Hepatocyte (in vitro differentiated cells): ENCODE measurements at regions not wholly inside any gene's neighbourhood (a gene's known extent, or its start where the extent isn't known, plus 50 kb on each side); places are given as distances from the start of the nearest gene placed in this dataset.
"Not testable (repeated sequence)": the region's sequence is repeated elsewhere in the genome, so short reads cannot be mapped to it uniquely, and the experiment has no call there.

Source experiments
- DNase-seq: peaks from one replicate; pipeline ENCODE4 v3.0.0-alpha.2; 2016; ENCODE audit warnings: low spot score
- H2AFZ ChIP-seq: fragments of 200-600 bp; sonication (generic); 2 replicates; pipeline ENCODE4 v1.6.0; 2016; ENCODE audit warnings: antibody characterized with exemption, mild to moderate bottlenecking
- H3K27ac ChIP-seq: fragments of 200-600 bp; sonication (generic); 2 replicates; pipeline ENCODE4 v1.5.1; 2016; ENCODE audit warnings: mild to moderate bottlenecking
- H3K27me3 ChIP-seq: fragments of 200-600 bp; sonication (generic); 2 replicates; pipeline ENCODE4 v1.6.1; 2016
- H3K36me3 ChIP-seq: fragments of 200-600 bp; sonication (generic); replicated peaks from 2 replicates; pipeline ENCODE4 v1.5.1; 2016; ENCODE audit warnings: low read depth; ENCODE audit not compliant: insufficient read depth
- H3K4me1 ChIP-seq: fragments of 200-600 bp; sonication (generic); 2 replicates; pipeline ENCODE4 v1.5.1; 2016; ENCODE audit warnings: mild to moderate bottlenecking, moderate library complexity; ENCODE audit not compliant: insufficient read depth
- H3K4me2 ChIP-seq: fragments of 200-600 bp; sonication (generic); 2 replicates; pipeline ENCODE4 v1.6.0; 2016
- H3K4me3 ChIP-seq: fragments of 200-600 bp; sonication (generic); 2 replicates; pipeline ENCODE4 v1.5.1; 2016; ENCODE audit warnings: mild to moderate bottlenecking
- H3K79me2 ChIP-seq: fragments of 200-600 bp; sonication (generic); 2 replicates; pipeline ENCODE4 v1.6.0; 2017; ENCODE audit warnings: mild to moderate bottlenecking
- H3K9me2 ChIP-seq: fragments of 200-600 bp; sonication (generic); replicated peaks from 2 replicates; pipeline ENCODE4 v1.6.0; 2017; ENCODE audit warnings: mild to moderate bottlenecking; ENCODE audit not compliant: insufficient read depth
- H3K9me3 ChIP-seq: fragments of 200-600 bp; sonication (generic); 2 replicates; pipeline ENCODE4 v1.5.1; 2016; ENCODE audit warnings: low read depth, mild to moderate bottlenecking
- H4K20me1 ChIP-seq: fragments of 200-600 bp; sonication (generic); 2 replicates; pipeline ENCODE4 v1.6.0; 2016; ENCODE audit warnings: mild to moderate bottlenecking; ENCODE audit not compliant: insufficient read depth, poor library complexity, severe bottlenecking
- EZH2 ChIP-seq: fragments of 200-600 bp; sonication (generic); IDR thresholded peaks from 2 replicates; pipeline ENCODE4 v1.6.1; 2016; ENCODE audit warnings: antibody characterized with exemption, mild to moderate bottlenecking, borderline replicate concordance
- EZH2phosphoT487 ChIP-seq: fragments of 200-600 bp; sonication (generic); IDR thresholded peaks from one replicate; pipeline ENCODE4 v1.6.1; 2018; ENCODE audit warnings: antibody characterized with exemption, mild to moderate bottlenecking, low read depth, moderate library complexity; ENCODE audit not compliant: unreplicated experiment, severe bottlenecking
- WGBS: methylation state at CpG from one replicate; pipeline ENCODE4 v1.1.6; 2016; ENCODE audit warnings: low lambda C conversion rate; ENCODE audit errors: missing lambda C conversion rate; 5-methylcytosine and 5-hydroxymethylcytosine counted together
- TF ChIP-seq, protein P1 (sequence below): fragments of 200-600 bp; sonication (generic); IDR thresholded peaks from 2 replicates; pipeline ENCODE4 v1.5.1; 2016; ENCODE audit warnings: antibody characterized with exemption, mild to moderate bottlenecking; ENCODE audit not compliant: poor library complexity

DNA sequence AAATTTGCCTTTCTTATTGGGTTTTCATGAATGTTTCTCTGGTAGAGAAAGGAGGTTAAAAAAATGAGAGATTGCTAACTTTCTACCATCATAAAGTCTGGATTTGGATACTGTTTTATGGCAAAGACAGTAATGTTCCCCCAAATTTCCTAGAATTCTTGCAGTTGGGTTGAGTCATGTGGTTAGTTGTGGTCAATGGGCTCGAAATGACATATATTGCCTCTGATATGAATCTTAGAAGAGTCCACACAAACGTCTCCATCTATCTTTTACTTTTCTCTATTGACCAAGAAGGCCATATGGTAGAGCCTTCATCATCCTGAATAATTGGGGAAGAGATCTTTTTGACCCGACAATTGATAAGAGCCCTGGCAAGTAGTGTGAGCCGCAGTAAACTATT lies 119.5 kb upstream of the PMCH start:
- H4K20me1 ChIP-seq = no peaks in the 10 kb centered on the region
- no peak for DNase-seq
- H3K9me2 ChIP-seq = no peaks in the 10 kb centered on the region
- 92% methylated on average over 4 of the region's 4 CpGs for WGBS
- H3K36me3 ChIP-seq = no peaks in the 10 kb centered on the region
- no peak overlapping the region for H3K4me2 ChIP-seq
- no peaks in the 10 kb centered on the region for H3K4me1 ChIP-seq
- TF ChIP-seq, protein P1, sequence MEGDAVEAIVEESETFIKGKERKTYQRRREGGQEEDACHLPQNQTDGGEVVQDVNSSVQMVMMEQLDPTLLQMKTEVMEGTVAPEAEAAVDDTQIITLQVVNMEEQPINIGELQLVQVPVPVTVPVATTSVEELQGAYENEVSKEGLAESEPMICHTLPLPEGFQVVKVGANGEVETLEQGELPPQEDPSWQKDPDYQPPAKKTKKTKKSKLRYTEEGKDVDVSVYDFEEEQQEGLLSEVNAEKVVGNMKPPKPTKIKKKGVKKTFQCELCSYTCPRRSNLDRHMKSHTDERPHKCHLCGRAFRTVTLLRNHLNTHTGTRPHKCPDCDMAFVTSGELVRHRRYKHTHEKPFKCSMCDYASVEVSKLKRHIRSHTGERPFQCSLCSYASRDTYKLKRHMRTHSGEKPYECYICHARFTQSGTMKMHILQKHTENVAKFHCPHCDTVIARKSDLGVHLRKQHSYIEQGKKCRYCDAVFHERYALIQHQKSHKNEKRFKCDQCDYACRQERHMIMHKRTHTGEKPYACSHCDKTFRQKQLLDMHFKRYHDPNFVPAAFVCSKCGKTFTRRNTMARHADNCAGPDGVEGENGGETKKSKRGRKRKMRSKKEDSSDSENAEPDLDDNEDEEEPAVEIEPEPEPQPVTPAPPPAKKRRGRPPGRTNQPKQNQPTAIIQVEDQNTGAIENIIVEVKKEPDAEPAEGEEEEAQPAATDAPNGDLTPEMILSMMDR = no peak
- TF ChIP-seq EZH2 (no peak), EZH2phosphoT487 (no peak)
- H3K27ac ChIP-seq = no peak overlapping the region
- H3K4me3 ChIP-seq = no peak overlapping the region
- no peak overlapping the region for H2AFZ ChIP-seq
- H3K79me2 ChIP-seq = no peaks in the 10 kb centered on the region
- H3K27me3 ChIP-seq = no peaks in the 10 kb centered on the region
- no peaks in the 10 kb centered on the region for H3K9me3 ChIP-seq

DNA sequence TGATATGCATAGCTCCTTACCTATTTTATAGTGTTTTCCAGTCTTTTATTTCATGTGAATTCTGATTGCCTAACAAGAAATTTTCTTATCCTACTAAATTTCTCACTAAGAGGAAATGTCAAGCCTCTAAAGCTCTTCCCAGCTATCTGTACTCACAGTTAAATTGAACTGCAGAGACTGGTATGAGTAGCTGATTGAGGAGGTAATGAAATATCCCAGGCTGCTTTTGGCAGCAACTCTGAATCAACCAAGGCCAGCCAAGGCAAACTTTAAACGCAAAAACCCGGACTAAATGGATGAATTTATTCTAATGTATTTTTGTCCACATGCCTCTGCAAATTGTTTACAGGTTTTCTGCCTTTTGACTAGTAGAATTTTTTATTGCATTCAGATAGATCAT lies 119.1 kb upstream of the PMCH start:
- no peak overlapping the region for H3K27ac ChIP-seq
- no peaks in the 10 kb centered on the region for H3K36me3 ChIP-seq
- no peaks in the 10 kb centered on the region for H4K20me1 ChIP-seq
- H2AFZ ChIP-seq = no peak overlapping the region
- no peak for TF ChIP-seq EZH2phosphoT487
- TF ChIP-seq, protein P1 = no peak
- no peak for TF ChIP-seq EZH2
- H3K9me2 ChIP-seq = no peaks in the 10 kb centered on the region
- no peak overlapping the region for H3K4me2 ChIP-seq
- no peaks in the 10 kb centered on the region for H3K9me3 ChIP-seq
- no peaks in the 10 kb centered on the region for H3K27me3 ChIP-seq
- no peak overlapping the region for H3K4me3 ChIP-seq
- 93% methylated on average over 2 of the region's 2 CpGs for WGBS
- no peak for DNase-seq
- no peaks in the 10 kb centered on the region for H3K4me1 ChIP-seq
- no peaks in the 10 kb centered on the region for H3K79me2 ChIP-seq

DNA sequence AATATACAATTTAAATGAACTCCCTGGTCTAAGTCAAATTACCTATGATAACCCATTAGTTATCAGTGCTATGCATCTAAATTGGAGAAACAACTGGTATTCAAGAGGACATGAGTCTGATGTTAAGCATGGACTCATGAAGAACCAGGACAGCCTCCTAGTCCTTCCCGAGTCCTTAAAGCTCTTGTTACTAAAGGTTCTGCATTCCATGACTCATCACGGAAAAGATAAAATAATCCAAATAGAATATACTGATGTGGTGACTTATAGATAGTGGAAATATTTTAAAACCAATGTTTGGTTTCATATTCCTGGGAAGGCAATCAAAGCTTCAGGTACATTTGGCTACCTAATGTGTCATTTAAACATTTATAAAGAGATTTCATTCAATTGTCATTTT lies 117.2 kb upstream of the PMCH start:
- H4K20me1 ChIP-seq = no peaks in the 10 kb centered on the region
- no peaks in the 10 kb centered on the region for H3K4me1 ChIP-seq
- H3K4me2 ChIP-seq = no peak overlapping the region
- H2AFZ ChIP-seq = no peak overlapping the region
- H3K79me2 ChIP-seq = no peaks in the 10 kb centered on the region
- no peak for DNase-seq
- no peaks in the 10 kb centered on the region for H3K9me2 ChIP-seq
- 64% methylated on average over 2 of the region's 2 CpGs for WGBS
- no peaks in the 10 kb centered on the region for H3K27me3 ChIP-seq
- no peak for TF ChIP-seq EZH2
- no peak for TF ChIP-seq EZH2phosphoT487
- TF ChIP-seq, protein P1 = no peak
- no peak overlapping the region for H3K27ac ChIP-seq
- H3K4me3 ChIP-seq = no peak overlapping the region
- H3K9me3 ChIP-seq = no peaks in the 10 kb centered on the region
- H3K36me3 ChIP-seq = no peaks in the 10 kb centered on the region

DNA sequence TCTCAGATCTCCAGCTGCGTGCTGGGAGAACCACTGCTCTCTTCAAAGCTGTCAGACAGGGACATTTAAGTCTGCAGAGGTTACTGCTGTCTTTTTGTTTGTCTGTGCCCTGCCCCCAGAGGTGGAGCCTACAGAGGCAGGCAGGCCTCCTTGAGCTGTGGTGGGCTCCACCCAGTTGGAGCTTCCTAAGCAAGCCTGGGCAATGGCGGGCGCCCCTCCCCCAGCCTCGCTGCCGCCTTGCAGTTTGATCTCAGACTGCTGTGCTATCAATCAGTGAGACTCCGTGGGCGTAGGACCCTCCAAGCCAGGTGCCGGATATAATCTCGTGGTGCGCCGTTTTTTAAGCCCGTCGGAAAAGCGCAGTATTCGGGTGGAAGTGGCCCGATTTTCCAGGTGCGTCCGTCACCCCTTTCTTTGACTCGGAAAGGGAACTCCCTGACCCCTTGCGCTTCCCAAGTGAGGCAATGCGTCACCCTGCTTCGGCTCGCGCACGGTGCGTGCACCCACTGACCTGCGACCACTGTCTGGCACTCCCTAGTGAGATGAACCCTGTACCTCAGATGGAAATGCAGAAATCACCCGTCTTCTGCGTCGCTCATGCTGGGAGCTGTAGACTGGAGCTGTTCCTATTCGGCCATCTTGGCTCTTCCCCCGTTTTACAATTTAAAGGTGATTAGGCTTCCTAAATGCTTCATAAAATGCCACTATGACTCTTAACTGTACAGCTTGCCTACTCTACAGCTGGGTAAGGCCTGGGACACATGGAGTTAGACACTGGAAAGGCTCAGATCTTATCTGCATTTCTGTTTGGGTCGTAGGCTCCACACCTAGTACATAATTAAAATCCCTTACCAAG lies 115.7 kb upstream of the PMCH start:
- H3K9me2 ChIP-seq, H4K20me1 ChIP-seq, H3K27ac ChIP-seq, H3K4me1 ChIP-seq, H3K36me3 ChIP-seq, H2AFZ ChIP-seq, H3K4me3 ChIP-seq, DNase-seq, H3K9me3 ChIP-seq, H3K79me2 ChIP-seq, H3K4me2 ChIP-seq, H3K27me3 ChIP-seq: not testable (repeated sequence)
- 95% methylated on average over 32 of the region's 33 CpGs for WGBS
